Stimulated activated CD8-positive, alpha-beta memory T cell treated with anti-CD3 and anti-CD28 coated beads, Interleukin-15, amount 100 ng/mL, for 48 hours (primary cell): ENCODE measurements at regions not wholly inside any gene's neighbourhood (a gene's known extent, or its start where the extent isn't known, plus 50 kb on each side); places are given as distances from the start of the nearest gene placed in this dataset.

Experiments
- DNase-seq, 2 donors: peaks; one replicate each; pipeline ENCODE4 v3.0.0-alpha.2; 2020; ENCODE audit warnings: low read depth in 2 of 2

DNA sequence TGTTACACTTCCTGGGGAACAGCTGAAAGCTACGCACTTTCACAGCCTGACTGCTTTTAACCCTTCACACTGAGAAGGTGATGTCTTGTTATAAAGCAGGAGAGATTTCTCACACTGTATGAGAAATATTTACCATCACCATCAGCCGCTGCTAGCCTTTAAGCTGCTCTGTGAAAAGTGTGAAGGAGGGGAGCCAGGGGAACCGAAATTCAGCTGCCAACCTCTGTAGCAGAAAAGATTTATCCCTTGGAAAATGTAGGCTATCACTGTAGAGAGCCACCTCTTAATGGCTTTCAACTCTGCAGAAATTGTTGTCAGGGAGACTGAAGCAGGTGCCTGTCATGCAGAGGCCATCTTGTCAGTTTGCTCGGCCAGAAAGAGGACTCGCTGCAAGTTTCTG, 145.3 kb downstream of the SP3 start:
- no peak for DNase-seq

DNA sequence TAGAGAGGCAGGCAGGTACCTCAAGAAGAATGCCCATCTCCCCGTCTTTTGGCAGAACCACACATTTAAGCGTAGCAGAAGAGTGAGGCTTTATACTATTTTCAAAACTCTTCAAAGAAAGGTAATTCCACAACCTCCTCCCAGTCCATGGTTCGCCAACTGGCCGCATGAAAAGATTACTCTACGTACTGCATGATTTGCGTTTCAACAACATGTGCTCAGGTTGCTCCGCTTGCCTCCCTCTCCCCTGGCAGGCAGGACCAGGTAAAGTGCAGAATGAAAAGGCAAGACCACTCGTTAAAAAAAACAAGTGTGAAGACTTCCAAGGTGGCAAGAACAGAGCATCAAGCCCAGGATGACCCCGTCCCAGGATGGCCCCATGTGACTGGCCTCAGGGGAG, 143.7 kb downstream of the SP3 start:
- no peak for DNase-seq

DNA sequence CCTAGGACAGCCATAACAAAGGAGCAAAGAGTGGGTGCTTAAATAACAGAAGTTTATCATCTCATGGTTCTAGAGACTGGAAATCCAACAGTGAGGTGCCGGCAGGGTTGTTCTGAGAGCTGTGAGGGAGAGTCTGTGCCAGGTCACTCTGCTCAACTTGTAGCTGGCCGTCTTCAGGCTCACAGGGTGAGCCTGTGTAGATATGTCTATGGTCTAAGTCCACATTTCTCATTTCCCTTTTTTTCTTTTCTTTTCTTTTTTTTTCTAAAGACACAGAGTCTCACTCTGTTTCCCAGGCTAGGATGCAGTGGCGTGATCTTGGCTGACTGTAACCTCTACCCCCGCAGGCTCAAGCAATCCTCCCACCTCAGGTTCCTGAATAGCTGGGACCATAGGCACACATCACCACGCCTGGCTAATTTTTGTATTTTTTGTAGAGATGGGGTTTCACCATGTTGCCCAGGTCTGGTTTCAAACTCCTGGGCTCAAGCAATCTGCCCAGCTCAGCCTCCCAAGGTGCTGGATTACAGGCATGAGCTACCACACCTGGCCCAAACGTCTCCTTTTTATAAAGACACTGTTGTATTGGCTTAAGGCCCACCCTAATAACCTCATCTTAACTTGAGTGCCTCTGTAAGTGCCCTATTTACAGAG, 142.2 kb downstream of the SP3 start:
- DNase-seq: no peak

DNA sequence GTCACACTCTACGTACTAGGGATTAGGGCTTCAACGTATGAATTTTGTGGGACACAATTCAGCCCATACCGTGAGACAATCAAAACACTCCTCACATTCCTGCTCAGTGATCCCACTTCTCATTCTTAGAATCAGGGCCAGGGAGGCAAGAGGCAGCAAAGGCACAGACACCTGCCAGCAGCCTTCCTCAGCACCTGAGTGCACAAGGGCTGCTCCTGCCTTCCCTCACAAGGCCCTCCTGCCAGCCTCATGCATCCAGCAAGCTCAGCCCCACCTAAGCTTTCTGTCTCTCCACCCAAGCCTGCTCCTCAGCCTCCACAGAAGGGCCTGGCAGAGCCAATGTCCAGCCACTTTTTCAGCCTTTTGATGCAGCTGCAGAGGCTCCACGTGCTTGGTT, 141.6 kb downstream of the SP3 start:
- no peak for DNase-seq

DNA sequence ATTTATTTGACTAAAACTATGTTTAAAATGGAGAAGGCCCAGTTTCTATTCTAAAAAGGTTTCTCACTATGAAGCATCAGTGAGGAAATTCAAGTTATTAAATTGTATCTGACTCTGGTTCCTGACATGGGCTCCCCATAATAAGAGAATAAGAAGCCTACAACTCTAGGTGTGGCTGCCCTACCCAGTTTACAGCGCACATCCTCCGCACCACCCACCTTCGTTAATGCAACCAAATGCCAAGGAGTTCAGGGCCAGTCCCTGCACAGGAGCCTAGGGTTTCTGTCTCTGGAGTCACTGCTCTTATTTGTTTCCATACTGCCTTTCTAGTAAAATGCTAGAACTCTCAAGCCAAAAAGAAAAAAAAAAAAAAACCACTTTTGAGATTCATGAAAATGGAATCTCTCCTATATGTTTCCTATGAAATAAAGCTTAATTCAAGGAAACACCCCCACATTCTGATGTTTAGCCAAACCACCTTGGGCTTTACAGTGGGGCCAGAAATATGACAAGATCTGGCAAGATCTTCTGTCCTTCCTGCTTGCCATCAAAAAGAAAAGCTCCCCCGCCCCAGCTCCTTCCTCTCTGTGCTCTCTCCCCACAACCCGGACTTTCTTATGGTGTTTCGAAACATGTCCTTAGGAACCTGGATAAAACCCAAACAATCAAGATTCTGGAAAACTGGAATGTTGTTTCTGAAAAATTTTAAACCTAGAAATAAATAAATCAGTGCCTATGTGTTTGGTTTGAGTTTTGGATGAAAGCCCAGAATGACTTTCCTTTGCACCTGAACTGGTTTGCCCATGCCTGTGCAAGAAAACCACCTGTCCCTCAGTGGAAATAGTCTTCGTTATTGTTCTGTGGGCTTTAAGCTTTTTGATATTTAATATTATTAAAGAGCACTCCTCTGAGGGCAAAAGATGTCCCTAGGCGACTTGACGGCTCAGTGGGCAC, 136.7 kb downstream of the SP3 start:
- no peak for DNase-seq

DNA sequence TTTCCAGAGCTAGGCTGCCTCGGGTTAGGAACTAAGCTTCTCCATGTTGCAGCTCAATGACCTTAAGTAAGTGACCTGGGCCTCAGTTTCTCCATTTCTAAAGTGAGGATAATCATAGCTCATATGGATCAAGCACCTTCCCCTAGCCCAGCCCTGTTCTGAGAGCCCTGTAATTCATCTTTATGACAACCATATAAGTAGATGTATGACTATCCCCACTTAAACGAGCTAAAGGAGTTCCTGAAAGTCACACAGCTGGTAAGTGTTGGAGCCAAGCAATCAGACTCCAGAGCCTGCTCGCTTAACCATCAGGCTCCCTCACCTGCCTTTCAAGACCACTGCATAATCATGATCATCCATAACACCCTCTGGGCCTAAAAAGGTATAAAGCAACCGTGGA, 135.4 kb downstream of the SP3 start:
- no peak for DNase-seq

DNA sequence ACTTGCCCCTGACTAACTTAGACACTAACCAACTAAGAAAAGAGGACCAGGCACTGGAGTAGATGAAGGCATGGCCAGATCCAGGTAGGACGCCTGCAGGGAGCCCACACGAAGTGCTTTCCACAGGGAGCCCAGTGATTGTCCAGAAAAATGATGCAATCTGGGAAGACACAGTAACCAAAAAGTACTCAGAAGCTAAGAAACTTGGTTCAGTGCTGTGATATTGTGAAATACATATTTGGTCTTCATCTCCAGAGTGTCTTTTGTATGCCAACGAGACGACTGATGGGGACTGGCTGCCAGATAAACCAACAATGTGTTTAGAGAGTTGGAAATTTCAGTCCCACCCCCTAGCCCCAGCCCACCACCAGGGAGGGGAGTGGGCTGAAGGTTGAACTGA, 135.0 kb downstream of the SP3 start:
- DNase-seq: no peak

DNA sequence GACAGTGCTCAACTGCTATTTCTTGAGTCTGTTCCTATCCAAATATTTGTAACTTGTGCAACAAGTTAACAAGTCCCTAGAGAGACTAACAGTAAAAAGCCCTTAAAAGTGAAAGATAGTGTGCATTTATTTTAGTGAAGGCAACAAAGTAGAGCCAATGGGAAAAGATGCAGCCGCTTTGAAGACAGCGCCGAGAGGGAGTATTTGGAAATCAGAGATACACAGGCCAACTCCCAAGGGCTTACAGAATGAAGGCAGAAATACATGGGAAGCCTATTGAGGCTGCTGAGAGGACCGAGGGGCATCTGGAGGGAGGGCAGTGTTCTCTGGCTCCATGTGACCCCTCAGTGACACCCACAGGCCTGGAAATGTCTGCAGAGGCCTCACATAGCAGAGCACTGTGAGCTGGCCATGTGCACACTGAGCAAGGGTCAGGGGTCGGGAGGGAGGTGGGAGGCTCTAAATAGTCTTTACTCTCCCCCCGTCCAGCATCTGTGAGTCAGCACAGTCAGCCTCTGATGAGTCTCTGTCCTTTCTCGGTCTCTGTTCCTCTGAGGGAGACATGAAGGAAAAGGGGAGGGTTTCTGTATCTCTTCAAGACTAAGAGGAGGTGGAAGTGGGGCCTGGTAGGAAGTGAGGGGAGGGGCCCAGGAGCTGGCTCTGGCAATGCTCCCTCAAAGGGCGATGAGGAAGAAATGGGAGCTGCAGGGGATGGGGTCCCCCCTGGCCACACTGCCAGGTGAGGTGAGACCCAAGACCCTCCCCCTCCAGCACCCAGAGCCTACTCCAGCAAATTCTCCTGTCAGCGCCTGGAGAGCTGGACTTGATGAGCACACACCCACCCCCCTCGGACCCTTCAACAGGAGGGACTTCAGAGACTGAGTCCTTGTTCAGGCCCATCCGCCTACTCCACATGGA, 133.6 kb downstream of the SP3 start:
- DNase-seq: no peak

DNA sequence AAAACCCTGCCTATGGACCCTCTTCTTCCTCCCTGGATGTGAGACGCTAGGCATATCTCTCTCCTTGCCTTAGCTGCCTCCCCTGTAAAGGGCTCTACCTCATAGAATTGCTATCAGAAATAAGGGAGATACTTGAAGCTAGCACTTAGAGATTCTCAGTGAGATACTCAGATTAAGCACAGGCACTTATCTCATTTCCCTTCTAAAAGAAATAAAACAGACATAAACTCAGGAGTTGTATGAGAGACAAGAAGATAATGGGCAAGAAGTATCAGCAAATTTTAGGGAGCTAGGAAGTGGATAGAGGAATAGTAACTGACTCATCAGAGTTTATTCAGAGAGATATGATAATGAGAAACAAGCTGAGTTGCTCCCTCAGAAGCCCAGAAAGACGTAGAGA, 131.0 kb downstream of the SP3 start:
- DNase-seq: no peak

DNA sequence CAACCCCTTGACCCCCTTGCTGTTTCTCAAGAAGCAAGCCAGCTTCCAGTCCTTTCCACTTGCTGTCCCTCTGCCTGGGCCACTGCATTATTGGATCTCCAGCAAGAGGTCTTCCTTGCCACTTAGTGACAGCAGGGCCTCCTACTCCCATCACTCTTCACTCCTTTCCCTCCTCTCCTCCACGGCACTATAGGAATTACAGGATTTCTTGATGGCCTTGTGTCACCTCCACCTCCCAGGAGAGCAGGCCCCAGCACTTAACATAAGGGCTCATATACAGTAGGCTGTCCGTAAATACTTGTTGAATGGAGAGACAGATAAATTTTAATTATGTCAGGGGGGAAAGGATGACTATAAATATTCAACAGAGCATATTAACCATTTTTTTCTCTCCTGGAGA, 129.4 kb downstream of the SP3 start:
- no peak for DNase-seq

DNA sequence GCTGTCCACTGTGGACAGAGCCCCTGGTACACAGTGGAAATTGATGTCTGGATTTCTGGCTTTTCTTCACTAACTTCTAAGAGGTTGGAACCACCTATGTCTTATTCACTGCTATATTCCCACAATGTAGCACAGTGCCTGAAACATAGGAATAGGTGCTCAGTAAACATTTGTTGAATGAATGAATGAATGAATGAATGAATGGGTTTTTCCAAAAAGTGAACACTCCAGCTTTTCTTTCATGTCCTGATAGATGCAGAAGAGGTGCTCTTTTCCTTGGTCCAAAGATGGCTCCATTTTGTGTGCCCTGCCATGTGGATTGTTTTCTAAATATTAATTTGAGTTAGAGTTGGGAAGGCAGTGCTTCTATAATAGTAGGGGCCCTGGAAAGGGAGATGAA, 124.1 kb downstream of the SP3 start:
- no peak for DNase-seq

DNA sequence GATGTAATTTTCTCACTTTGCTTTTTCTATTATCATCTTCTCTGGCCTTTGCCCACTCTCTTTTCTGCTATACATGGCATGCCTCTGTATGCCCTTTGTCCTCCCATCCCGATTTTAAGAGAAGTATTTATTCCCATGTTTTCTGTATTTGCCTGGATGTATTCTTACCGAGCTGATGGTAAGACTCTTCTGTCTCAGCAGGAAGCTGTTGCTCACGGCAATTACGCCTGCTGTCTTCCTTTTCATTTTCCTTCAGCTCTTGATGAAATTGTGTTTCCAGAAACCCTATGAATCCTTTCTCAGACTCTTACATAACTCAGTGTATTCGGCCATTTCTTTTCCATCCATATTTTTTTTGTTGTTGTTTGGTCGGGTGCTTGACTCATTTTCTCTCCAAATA, 121.6 kb downstream of the SP3 start:
- no peak for DNase-seq

DNA sequence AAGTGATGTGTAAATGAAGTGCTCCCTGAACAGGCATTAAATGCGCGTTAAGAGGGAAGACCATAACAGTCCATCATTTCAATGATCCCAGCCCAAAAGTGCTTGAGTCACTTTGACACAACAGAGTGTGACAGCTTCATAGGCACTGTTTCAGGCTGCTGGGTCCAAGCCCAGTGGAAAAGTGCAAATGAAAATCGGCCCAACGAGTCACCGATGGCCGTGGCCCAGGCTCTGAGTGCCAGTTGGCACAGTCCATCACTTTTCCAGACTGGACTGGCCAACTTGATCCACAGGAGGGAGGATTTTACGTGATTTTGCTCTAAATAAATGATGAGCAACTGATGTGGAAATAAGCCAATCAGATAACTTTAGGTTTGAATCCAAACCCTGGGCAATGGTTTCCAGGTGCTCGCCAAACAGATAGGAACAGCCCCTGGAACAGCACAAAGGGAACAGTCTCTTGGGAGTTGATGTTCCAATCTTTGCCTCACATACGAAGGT, 114.0 kb downstream of the SP3 start:
- no peak for DNase-seq

DNA sequence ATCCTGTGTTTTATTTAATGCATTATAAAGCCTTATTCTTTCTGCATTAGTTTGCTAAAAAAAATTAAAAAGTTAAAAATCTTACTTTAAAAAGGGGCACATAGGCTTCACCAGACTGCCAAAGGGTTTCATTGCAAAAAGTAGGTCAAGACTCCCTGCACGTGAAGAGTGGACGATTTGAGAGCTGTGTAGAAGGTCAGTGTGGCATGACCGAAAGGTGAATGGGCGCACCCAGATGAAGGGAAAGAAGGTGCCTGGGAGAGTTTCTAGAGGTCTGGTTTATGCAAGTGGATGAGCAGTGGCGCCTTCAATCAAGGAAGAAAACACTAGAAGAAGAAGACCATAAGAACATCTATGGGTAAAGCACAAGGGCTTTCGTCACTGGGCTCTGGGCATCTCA, 111.0 kb downstream of the SP3 start:
- no peak for DNase-seq

DNA sequence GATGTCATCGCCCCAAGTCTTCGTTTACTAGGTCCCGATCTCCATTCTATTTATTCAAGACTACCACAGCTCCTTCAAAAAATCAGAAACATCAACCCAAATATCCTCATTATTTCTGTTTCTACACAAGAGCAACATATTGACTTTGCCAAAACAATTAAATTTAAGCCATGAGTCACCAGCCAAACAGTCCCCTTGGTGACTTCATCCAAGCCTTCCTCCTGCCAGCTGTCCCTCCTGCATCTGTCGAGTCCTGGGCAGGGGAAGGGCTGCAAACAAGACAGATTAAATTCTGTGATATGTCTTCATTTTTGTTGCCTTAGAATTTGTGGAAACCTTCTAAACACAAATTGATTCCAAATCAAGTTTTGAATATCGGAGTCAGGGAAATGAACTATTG, 110.3 kb downstream of the SP3 start:
- no peak for DNase-seq

DNA sequence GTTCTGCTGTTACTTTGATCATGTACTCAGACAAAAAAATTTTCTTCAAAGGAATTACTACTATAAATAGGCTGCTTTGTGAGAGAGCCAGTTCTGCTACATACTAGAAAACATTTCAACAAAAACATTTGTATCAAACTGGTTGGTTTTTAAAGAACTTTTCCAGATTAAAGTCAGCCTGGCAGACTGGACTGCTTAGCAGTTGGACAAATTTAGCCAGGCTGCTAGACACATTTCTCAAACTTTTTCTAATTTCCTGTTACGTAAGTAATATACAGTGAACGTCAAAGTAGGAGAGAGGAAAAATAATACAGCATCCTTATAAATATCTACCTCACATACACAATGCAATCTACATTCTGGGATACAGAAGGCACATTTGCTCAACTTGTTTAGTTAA, 109.5 kb downstream of the SP3 start:
- no peak for DNase-seq
